GM12878 (cell line): ENCODE measurements at regions not wholly inside any gene's neighbourhood (a gene's known extent, or its start where the extent isn't known, plus 50 kb on each side); places are given as distances from the start of the nearest gene placed in this dataset.

Source experiments
- ATAC-seq: fragments of 200-7000 bp; cut with Tn5 transposase; 3 replicates; pipeline ENCODE4 v1.9.1; 2020; ENCODE audit warnings: mild to moderate bottlenecking, moderate library complexity
- BruUV-seq: library from RNA; stranded (reverse); fragments of 400-500 nt; replicated peaks from 2 replicates; lab custom pipeline; 2021; lab: Mats Ljungman, UMichigan
- CTCF ChIA-PET: fragments of 300-600 bp; sonication (Branson Sonifier 250); formaldehyde crosslinking; extraction: SDS; loops from one replicate; lab custom pipeline; 2021; ENCODE audit warnings: inconsistent platforms; lab: Yijun Ruan, JAX
- POLR2A ChIA-PET: fragments of 350-600 bp; formaldehyde crosslinking; extraction: SDS; loops from one replicate; lab custom pipeline; 2021; ENCODE audit warnings: inconsistent platforms; lab: Charles Lee
- RAD21 ChIA-PET: fragments of 300-600 bp; sonication (Branson Sonifier 250); formaldehyde crosslinking; loops from one replicate; lab custom pipeline; 2023; ENCODE audit warnings: antibody characterized with exemption; ENCODE audit not compliant: unreplicated experiment; lab: Charles Lee
- SMC1A ChIA-PET: fragments of 300-600 bp; sonication (Branson Sonifier 250); formaldehyde crosslinking; loops from one replicate; lab custom pipeline; 2023; ENCODE audit not compliant: unreplicated experiment, uncharacterized antibody; lab: Charles Lee
- DNase-seq: peaks from one replicate; pipeline ENCODE4 v3.0.0-alpha.2; 2011; ENCODE audit warnings: low read depth, low spot score
- FAIRE-seq: peaks from 3 replicates; lab custom pipeline; 2011; peaks lifted over from hg19 to GRCh38; lab: Jason Lieb, UNC
- H2AFZ ChIP-seq: 2 replicates; pipeline ENCODE4 v1.6.0; 2011; ENCODE audit warnings: low read depth, low read length, control low read depth; ENCODE audit not compliant: control insufficient read depth
- H3K27ac ChIP-seq: 2 replicates; pipeline ENCODE4 v1.5.1; 2011; ENCODE audit warnings: control low read depth; ENCODE audit not compliant: control insufficient read depth, insufficient read depth
- H3K27me3 ChIP-seq, 2 experiments: replicated peaks in 1 of 2; 2 replicates each; pipeline versions ENCODE4 v1.6.0 to v1.6.1; 2011; ENCODE audit warnings: low read length in 1 of 2; ENCODE audit not compliant: control insufficient read depth in 2 of 2, insufficient read depth in 2 of 2
- H3K36me3 ChIP-seq, 2 experiments: 2 replicates each; pipeline ENCODE4 v1.5.1; 2011; ENCODE audit warnings: low read length in 1 of 2; ENCODE audit not compliant: control insufficient read depth in 2 of 2, insufficient read depth in 2 of 2
- H3K4me1 ChIP-seq: 2 replicates; pipeline ENCODE4 v1.6.1; 2011; ENCODE audit warnings: mild to moderate bottlenecking, low read length, moderate library complexity, mixed read lengths; ENCODE audit not compliant: control insufficient read depth, insufficient read depth
- H3K4me2 ChIP-seq: 2 replicates; pipeline ENCODE4 v1.6.0; 2011; ENCODE audit warnings: control low read depth; ENCODE audit not compliant: control insufficient read depth, insufficient read depth
- H3K4me3 ChIP-seq: fragments of 200-600 bp; sonication (generic); 2 replicates; pipeline ENCODE4 v1.5.1; 2016
- H3K79me2 ChIP-seq: 2 replicates; pipeline ENCODE4 v1.6.0; 2011; ENCODE audit warnings: low read length; ENCODE audit not compliant: control insufficient read depth, insufficient read depth
- H3K9ac ChIP-seq: 2 replicates; pipeline ENCODE4 v1.8.0; 2011; ENCODE audit warnings: low read length, control low read depth, mixed read lengths; ENCODE audit not compliant: control insufficient read depth, insufficient read depth
- H3K9me3 ChIP-seq: replicated peaks from 3 replicates; pipeline ENCODE4 v1.5.1; 2011; ENCODE audit warnings: mild to moderate bottlenecking, low read length; ENCODE audit not compliant: control insufficient read depth, insufficient read depth
- H4K20me1 ChIP-seq: 2 replicates; pipeline ENCODE4 v1.6.0; 2011; ENCODE audit not compliant: control insufficient read depth, insufficient read depth
- BCL11A ChIP-seq: IDR thresholded peaks from 2 replicates; pipeline ENCODE4 v1.6.1; 2011; ENCODE audit warnings: low read depth, low read length
- CHD2 ChIP-seq: IDR thresholded peaks from 2 replicates; pipeline ENCODE4 v1.6.1; 2011; ENCODE audit warnings: low read depth, low read length, improper control_type of control experiment, borderline replicate concordance
- E2F8 ChIP-seq: fragments of 450-650 bp; IDR thresholded peaks from 2 replicates; pipeline ENCODE4 v1.6.1; 2018; ENCODE audit warnings: mild to moderate bottlenecking, low read depth, moderate library complexity; ENCODE audit not compliant: partially characterized antibody
- FOXK2 ChIP-seq: fragments of 450-650 bp; IDR thresholded peaks from 2 replicates; pipeline ENCODE4 v1.6.1; 2017; ENCODE audit warnings: mild to moderate bottlenecking, moderate library complexity
- JUND ChIP-seq: IDR thresholded peaks from 2 replicates; pipeline ENCODE4 v1.6.1; 2012; ENCODE audit warnings: low read depth, mild to moderate bottlenecking, low read length, improper control_type of control experiment, moderate library complexity
- PRDM15 ChIP-seq: fragments of 450-650 bp; formaldehyde crosslinking; IDR thresholded peaks from 2 replicates; pipeline ENCODE4 v1.4.0; 2020; ENCODE audit warnings: mild to moderate bottlenecking, moderate library complexity
- RAD51 ChIP-seq: fragments of 450-650 bp; IDR thresholded peaks from 2 replicates; pipeline ENCODE4 v1.6.1; 2016; ENCODE audit warnings: moderate library complexity, mild to moderate bottlenecking, inconsistent platforms
- RCOR1 ChIP-seq: conservative IDR thresholded peaks from 2 replicates; pipeline ENCODE4 v1.6.1; 2012; ENCODE audit warnings: low read depth, low read length, improper control_type of control experiment
- STAT3 ChIP-seq: IDR thresholded peaks from 2 replicates; pipeline ENCODE4 v1.6.1; 2011; ENCODE audit warnings: low read depth, low read length, improper control_type of control experiment
- ZBTB40 ChIP-seq: fragments of 450-650 bp; IDR thresholded peaks from 2 replicates; pipeline ENCODE4 v1.6.1; 2016; ENCODE audit warnings: mild to moderate bottlenecking, moderate library complexity, borderline replicate concordance
- ZNF274 ChIP-seq: IDR thresholded peaks from one replicate; pipeline ENCODE4 v1.8.0; 2011; ENCODE audit not compliant: insufficient read length, insufficient read depth
- WGBS: methylation state at CpG from one replicate; pipeline ENCODE4 v1.1.6; 2016; ENCODE audit warnings: low lambda C conversion rate; ENCODE audit not compliant: insufficient replicate concordance, insufficient coverage; ENCODE audit errors: missing lambda C conversion rate; 5-methylcytosine and 5-hydroxymethylcytosine counted together
- in situ Hi-C: fragments of 300-500 bp; cut with MboI; formaldehyde crosslinking; loops from 9 replicates; pipeline ENCODE4 v1.14.3; 2018; ENCODE audit warnings: mixed read lengths
- intact Hi-C: fragments of 100-400 bp; cut with micrococcal nuclease; formaldehyde crosslinking; loops from one replicate; pipeline ENCODE4 v1.14.2; 2022; ENCODE audit not compliant: unreplicated experiment
- TF ChIP-seq, protein P1 (sequence below): fragments of 450-650 bp; IDR thresholded peaks from 2 replicates; pipeline ENCODE4 v1.6.1; 2018; ENCODE audit warnings: borderline replicate concordance, mild to moderate bottlenecking; ENCODE audit not compliant: partially characterized antibody

- intact Hi-C loops: no loop called here
- BruUV-seq: no TSS peak
- Histone ChIP-seq H3K27ac (no peak overlapping the region), H3K36me3 (no peaks in the 10 kb centered on the region), H3K27me3 (no peaks in the 10 kb centered on the region), H3K4me3 (no peak overlapping the region), H3K79me2 (no peaks in the 10 kb centered on the region), H4K20me1 (no peaks in the 10 kb centered on the region), H2AFZ (no peak overlapping the region), H3K9me3 (no peaks in the 10 kb centered on the region), H3K9ac (no peak overlapping the region), H3K4me1 (no peaks in the 10 kb centered on the region), H3K4me2 (no peak overlapping the region)
- in situ Hi-C loops: no loop called here
- ChIA-PET RAD21 (no interaction called here), CTCF (no interaction called here), POLR2A (no interaction called here), SMC1A (no interaction called here)
- DNase-seq (no peak), ATAC-seq (no peak), FAIRE-seq (no peak)
- WGBS: 0% methylated on average over 1 of the region's 1 CpG
- no peak for TF ChIP-seq PRDM15
- TF ChIP-seq, protein P1, sequence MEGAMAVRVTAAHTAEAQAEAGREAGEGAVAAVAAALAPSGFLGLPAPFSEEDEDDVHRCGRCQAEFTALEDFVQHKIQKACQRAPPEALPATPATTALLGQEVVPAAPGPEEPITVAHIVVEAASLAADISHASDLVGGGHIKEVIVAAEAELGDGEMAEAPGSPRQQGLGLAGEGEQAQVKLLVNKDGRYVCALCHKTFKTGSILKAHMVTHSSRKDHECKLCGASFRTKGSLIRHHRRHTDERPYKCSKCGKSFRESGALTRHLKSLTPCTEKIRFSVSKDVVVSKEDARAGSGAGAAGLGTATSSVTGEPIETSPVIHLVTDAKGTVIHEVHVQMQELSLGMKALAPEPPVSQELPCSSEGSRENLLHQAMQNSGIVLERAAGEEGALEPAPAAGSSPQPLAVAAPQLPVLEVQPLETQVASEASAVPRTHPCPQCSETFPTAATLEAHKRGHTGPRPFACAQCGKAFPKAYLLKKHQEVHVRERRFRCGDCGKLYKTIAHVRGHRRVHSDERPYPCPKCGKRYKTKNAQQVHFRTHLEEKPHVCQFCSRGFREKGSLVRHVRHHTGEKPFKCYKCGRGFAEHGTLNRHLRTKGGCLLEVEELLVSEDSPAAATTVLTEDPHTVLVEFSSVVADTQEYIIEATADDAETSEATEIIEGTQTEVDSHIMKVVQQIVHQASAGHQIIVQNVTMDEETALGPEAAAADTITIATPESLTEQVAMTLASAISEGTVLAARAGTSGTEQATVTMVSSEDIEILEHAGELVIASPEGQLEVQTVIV: no peak
- no peak for TF ChIP-seq E2F8
- no peak for TF ChIP-seq RAD51
- TF ChIP-seq FOXK2: no peak
- TF ChIP-seq ZNF274: no peak
- TF ChIP-seq ZBTB40: no peak
- TF ChIP-seq RCOR1: no peak
- TF ChIP-seq JUND: no peak
- TF ChIP-seq BCL11A: no peak
- no peak for TF ChIP-seq CHD2
- no peak for TF ChIP-seq STAT3
Measured at GRCh38 chr12:86838260-86838659, 582.1 kb upstream of the MGAT4C start.
